ENCODE measurements at regions not wholly inside any gene's neighbourhood (a gene's known extent, or its start where the extent isn't known, plus 50 kb on each side); places are given as distances from the start of the nearest gene placed in this dataset.

DNA sequence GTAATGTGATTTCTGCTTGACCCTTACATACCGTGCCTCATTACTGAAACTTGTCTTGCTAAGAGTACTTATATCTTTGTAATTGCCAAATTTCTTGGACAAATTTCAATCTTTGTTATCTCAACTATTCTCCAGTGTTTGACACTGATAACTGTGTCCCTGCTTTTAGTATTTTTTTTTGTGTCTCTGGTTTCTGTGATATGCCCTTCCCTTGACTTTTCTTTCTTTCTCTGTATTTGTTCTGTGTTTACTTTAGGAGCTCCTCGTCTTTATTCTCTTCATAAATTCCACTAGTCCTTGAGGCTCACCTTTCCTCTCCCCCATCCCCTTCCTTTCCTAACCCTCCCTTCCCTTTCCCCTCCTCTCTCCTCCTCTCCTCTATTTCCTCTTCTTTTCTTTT lies 123.7 kb upstream of the FBXL17 start:
- TF ChIP-seq, protein P1, sequence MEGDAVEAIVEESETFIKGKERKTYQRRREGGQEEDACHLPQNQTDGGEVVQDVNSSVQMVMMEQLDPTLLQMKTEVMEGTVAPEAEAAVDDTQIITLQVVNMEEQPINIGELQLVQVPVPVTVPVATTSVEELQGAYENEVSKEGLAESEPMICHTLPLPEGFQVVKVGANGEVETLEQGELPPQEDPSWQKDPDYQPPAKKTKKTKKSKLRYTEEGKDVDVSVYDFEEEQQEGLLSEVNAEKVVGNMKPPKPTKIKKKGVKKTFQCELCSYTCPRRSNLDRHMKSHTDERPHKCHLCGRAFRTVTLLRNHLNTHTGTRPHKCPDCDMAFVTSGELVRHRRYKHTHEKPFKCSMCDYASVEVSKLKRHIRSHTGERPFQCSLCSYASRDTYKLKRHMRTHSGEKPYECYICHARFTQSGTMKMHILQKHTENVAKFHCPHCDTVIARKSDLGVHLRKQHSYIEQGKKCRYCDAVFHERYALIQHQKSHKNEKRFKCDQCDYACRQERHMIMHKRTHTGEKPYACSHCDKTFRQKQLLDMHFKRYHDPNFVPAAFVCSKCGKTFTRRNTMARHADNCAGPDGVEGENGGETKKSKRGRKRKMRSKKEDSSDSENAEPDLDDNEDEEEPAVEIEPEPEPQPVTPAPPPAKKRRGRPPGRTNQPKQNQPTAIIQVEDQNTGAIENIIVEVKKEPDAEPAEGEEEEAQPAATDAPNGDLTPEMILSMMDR (IDR thresholded peaks at IDR 0.05; ENCODE audit: low read length): no peak
- no peak for TF ChIP-seq EZH2phosphoT487 (IDR thresholded peaks at IDR 0.05; ENCODE audit: low read length)
- TF ChIP-seq EZH2 (optimal IDR thresholded peaks at IDR 0.05; ENCODE audit: low read depth, low read length): no peak
